ENCODE measurements at regions not wholly inside any gene's neighbourhood (a gene's known extent, or its start where the extent isn't known, plus 50 kb on each side); places are given as distances from the start of the nearest gene placed in this dataset.
A peak's percentile ranks its signal among the peaks of the same experiment; 100 is the strongest.

DNA sequence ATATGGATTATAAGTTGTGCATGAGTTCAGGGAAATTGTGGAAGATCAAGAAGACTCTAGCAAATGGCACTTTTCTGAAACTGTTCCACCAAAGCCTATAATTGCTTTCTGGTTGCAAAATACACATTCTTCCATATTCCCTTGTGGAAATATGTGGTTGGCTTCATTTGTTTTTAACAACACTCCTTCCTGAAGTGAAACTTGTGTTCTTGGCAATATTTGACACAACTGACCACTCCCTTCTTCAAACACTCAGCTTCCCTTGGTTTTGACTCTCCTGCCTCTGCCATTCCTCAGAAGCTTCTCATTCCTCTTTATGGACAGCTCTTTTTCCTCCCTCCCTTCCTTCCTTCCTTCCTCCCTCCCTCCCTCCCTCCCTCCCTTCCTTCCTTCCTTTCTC lies 192.3 kb downstream of the PMAIP1 start:
- TF ChIP-seq SPI1 (IDR thresholded peaks at IDR 0.05; ENCODE audit: borderline replicate concordance, low read depth), result no peak
- TF ChIP-seq POLR2AphosphoS5 (IDR thresholded peaks at IDR 0.05; ENCODE audit: low read depth), result no peak
- TF ChIP-seq GABPA (IDR thresholded peaks at IDR 0.05; ENCODE audit: low read depth), result no peak
- TF ChIP-seq, protein P1, sequence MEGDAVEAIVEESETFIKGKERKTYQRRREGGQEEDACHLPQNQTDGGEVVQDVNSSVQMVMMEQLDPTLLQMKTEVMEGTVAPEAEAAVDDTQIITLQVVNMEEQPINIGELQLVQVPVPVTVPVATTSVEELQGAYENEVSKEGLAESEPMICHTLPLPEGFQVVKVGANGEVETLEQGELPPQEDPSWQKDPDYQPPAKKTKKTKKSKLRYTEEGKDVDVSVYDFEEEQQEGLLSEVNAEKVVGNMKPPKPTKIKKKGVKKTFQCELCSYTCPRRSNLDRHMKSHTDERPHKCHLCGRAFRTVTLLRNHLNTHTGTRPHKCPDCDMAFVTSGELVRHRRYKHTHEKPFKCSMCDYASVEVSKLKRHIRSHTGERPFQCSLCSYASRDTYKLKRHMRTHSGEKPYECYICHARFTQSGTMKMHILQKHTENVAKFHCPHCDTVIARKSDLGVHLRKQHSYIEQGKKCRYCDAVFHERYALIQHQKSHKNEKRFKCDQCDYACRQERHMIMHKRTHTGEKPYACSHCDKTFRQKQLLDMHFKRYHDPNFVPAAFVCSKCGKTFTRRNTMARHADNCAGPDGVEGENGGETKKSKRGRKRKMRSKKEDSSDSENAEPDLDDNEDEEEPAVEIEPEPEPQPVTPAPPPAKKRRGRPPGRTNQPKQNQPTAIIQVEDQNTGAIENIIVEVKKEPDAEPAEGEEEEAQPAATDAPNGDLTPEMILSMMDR (IDR thresholded peaks at IDR 0.05; ENCODE audit: insufficient read depth, low read length), result no peak
- TF ChIP-seq, protein P2, sequence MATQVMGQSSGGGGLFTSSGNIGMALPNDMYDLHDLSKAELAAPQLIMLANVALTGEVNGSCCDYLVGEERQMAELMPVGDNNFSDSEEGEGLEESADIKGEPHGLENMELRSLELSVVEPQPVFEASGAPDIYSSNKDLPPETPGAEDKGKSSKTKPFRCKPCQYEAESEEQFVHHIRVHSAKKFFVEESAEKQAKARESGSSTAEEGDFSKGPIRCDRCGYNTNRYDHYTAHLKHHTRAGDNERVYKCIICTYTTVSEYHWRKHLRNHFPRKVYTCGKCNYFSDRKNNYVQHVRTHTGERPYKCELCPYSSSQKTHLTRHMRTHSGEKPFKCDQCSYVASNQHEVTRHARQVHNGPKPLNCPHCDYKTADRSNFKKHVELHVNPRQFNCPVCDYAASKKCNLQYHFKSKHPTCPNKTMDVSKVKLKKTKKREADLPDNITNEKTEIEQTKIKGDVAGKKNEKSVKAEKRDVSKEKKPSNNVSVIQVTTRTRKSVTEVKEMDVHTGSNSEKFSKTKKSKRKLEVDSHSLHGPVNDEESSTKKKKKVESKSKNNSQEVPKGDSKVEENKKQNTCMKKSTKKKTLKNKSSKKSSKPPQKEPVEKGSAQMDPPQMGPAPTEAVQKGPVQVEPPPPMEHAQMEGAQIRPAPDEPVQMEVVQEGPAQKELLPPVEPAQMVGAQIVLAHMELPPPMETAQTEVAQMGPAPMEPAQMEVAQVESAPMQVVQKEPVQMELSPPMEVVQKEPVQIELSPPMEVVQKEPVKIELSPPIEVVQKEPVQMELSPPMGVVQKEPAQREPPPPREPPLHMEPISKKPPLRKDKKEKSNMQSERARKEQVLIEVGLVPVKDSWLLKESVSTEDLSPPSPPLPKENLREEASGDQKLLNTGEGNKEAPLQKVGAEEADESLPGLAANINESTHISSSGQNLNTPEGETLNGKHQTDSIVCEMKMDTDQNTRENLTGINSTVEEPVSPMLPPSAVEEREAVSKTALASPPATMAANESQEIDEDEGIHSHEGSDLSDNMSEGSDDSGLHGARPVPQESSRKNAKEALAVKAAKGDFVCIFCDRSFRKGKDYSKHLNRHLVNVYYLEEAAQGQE (IDR thresholded peaks at IDR 0.05; ENCODE audit: insufficient replicate concordance, low read depth), result no peak
- H3K27me3 ChIP-seq (ENCODE audit: insufficient read depth, poor library complexity, severe bottlenecking), result no peaks in the 10 kb centered on the region
- no peak for DNase-seq (ENCODE audit: low read depth in 1 of 2, low spot score in 1 of 2)
- no peak overlapping the region for H3K4me3 ChIP-seq (replicated peaks; ENCODE audit: insufficient read depth, low read length)
- no peak overlapping the region for H3K27ac ChIP-seq (replicated peaks)

DNA sequence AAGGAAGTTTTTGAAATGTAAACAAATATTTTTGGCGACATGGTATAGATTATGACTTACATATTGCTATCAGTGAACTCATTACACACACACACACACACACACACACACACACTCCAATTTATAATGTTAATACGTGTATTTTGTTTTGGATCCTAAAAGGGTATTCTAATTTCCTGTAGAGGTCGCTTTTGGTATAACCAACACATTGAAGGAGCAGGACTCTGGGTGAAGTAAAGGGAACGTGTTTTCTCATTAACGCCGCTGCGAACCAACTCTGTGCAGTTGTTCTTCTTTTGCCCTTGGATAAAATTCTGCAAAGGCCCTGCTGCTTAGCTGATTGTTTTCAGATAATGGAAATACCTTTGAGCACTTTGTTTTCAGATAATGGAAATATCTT lies 190.4 kb downstream of the PMAIP1 start:
- DNase-seq (ENCODE audit: low read depth in 1 of 2, low spot score in 1 of 2), result peak in 1 of 2 experiments; percentile 50
- Histone ChIP-seq H3K27ac (replicated peaks) (no peak overlapping the region), H3K4me3 (replicated peaks; ENCODE audit: insufficient read depth, low read length) (no peak overlapping the region), H3K27me3 (ENCODE audit: insufficient read depth, poor library complexity, severe bottlenecking) (no peaks in the 10 kb centered on the region)
- TF ChIP-seq, protein P2 (IDR thresholded peaks at IDR 0.05; ENCODE audit: insufficient replicate concordance, low read depth), result no peak
- TF ChIP-seq SPI1 (IDR thresholded peaks at IDR 0.05; ENCODE audit: borderline replicate concordance, low read depth) (no peak), GABPA (IDR thresholded peaks at IDR 0.05; ENCODE audit: low read depth) (no peak), POLR2AphosphoS5 (IDR thresholded peaks at IDR 0.05; ENCODE audit: low read depth) (no peak)
- TF ChIP-seq, protein P1 (IDR thresholded peaks at IDR 0.05; ENCODE audit: insufficient read depth, low read length), result no peak

DNA sequence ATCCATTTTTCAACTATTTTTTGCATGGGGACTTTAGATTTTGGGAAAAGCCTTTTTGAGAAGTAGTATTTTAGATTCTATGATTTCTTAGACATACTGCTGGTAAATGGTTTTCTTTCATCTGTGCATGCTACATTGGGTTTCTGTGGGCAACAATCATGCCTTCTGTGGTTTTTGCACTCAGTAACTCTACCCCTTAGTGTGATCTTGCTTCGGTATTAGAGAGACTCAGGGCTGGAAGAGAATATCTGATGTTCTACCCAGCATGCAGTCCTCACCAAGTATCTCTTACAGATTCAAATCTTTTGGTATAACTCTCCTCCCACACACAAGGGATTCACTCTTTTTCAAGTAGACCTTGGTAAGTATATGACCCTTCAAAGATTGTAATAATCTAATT lies 183.0 kb downstream of the PMAIP1 start:
- DNase-seq (ENCODE audit: low read depth in 1 of 2, low spot score in 1 of 2), result no peak
- Histone ChIP-seq H3K27me3 (ENCODE audit: insufficient read depth, poor library complexity, severe bottlenecking) (peaks cover 3% of the 10 kb centered on the region), H3K4me3 (replicated peaks; ENCODE audit: insufficient read depth, low read length) (no peak overlapping the region), H3K27ac (replicated peaks) (no peak overlapping the region)
- TF ChIP-seq, protein P2 (IDR thresholded peaks at IDR 0.05; ENCODE audit: insufficient replicate concordance, low read depth), result no peak
- TF ChIP-seq SPI1 (IDR thresholded peaks at IDR 0.05; ENCODE audit: borderline replicate concordance, low read depth), result no peak
- TF ChIP-seq POLR2AphosphoS5 (IDR thresholded peaks at IDR 0.05; ENCODE audit: low read depth), result no peak

Measured in HL-60 (cell line).